Superior temporal gyrus (tissue), 1 donor: ENCODE measurements at regions not wholly inside any gene's neighbourhood (a gene's known extent, or its start where the extent isn't known, plus 50 kb on each side); places are given as distances from the start of the nearest gene placed in this dataset.
"Not testable (repeated sequence)": the region's sequence is repeated elsewhere in the genome, so short reads cannot be mapped to it uniquely, and the experiment has no call there.

ENCODE experiments used
- DNase-seq: peaks from one replicate; pipeline ENCODE4 v3.0.0-alpha.2; 2016; ENCODE audit errors: extremely low spot score

GRCh38 chr21:26331205-26331980, 160.8 kb upstream of the APP start:
- DNase-seq = no peak

GRCh38 chr21:26320596-26320995, 150.0 kb upstream of the APP start:
- DNase-seq = peak; percentile 24

- DNase-seq = no peak
Observed at GRCh38 chr21:26307640-26308039, 137.1 kb upstream of the APP start.

- DNase-seq = no peak
Observed at GRCh38 chr21:26297851-26298250, 127.3 kb upstream of the APP start.

- DNase-seq = no peak
Observed at GRCh38 chr21:26293141-26293946, 122.8 kb upstream of the APP start.

- DNase-seq = no peak
Observed at GRCh38 chr21:26288026-26288425, 117.5 kb upstream of the APP start.

- DNase-seq = no peak
Observed at GRCh38 chr21:26284531-26284930, 114.0 kb upstream of the APP start.

- no peak for DNase-seq
Observed at GRCh38 chr21:26282058-26282457, 111.5 kb upstream of the APP start.

GRCh38 chr21:26281506-26281905, 110.9 kb upstream of the APP start:
- DNase-seq = no peak

- DNase-seq = peak; percentile 28
Observed at GRCh38 chr21:26280775-26281174, 110.2 kb upstream of the APP start.

GRCh38 chr21:26280148-26280547, 109.6 kb upstream of the APP start:
- no peak for DNase-seq

GRCh38 chr21:26275801-26276200, 105.2 kb upstream of the APP start:
- DNase-seq = no peak

- no peak for DNase-seq
Observed at GRCh38 chr21:26273686-26274313, 103.2 kb upstream of the APP start.

GRCh38 chr21:26267389-26267788, 96.8 kb upstream of the APP start:
- DNase-seq = no peak

GRCh38 chr21:26246073-26246472, 75.5 kb upstream of the APP start:
- DNase-seq = no peak

GRCh38 chr21:26245428-26245827, 74.9 kb upstream of the APP start:
- DNase-seq = no peak

- DNase-seq = no peak
Observed at GRCh38 chr21:26238646-26239045, 68.1 kb upstream of the APP start.

- DNase-seq = no peak
Observed at GRCh38 chr21:26236281-26236680, 65.7 kb upstream of the APP start.

GRCh38 chr21:26233297-26233696, 62.7 kb upstream of the APP start:
- DNase-seq = not testable (repeated sequence)

- not testable (repeated sequence) for DNase-seq
Observed at GRCh38 chr21:26232491-26232890, 61.9 kb upstream of the APP start.

GRCh38 chr21:26227130-26227529, 56.6 kb upstream of the APP start:
- no peak for DNase-seq

- DNase-seq = no peak
Observed at GRCh38 chr21:26226724-26227123, 56.2 kb upstream of the APP start.

GRCh38 chr21:26225046-26225445, 54.5 kb upstream of the APP start:
- no peak for DNase-seq
